GM23338 (cell line): ENCODE measurements at regions not wholly inside any gene's neighbourhood (a gene's known extent, or its start where the extent isn't known, plus 50 kb on each side); places are given as distances from the start of the nearest gene placed in this dataset.

Source experiments
- ATAC-seq: fragments of 200-7000 bp; cut with Tn5 transposase; 3 replicates; pipeline ENCODE4 v1.9.1; 2020
- DNase-seq: peaks from one replicate; pipeline ENCODE4 v3.0.0-alpha.2; 2015; ENCODE audit warnings: low spot score
- H2AFZ ChIP-seq: fragments of 200-600 bp; sonication (generic); 2 replicates; pipeline ENCODE4 v1.8.0; 2016; ENCODE audit warnings: antibody characterized with exemption, mild to moderate bottlenecking, moderate library complexity
- H3F3A ChIP-seq: fragments of 200-600 bp; sonication (generic); replicated peaks from 2 replicates; pipeline ENCODE4 v1.8.0; 2017; ENCODE audit warnings: antibody characterized with exemption, mixed run types, low read depth
- H3K27ac ChIP-seq: fragments of 200-600 bp; sonication (generic); 2 replicates; pipeline ENCODE4 v1.6.1; 2016; ENCODE audit warnings: low read depth
- H3K27me3 ChIP-seq: fragments of 200-600 bp; sonication (generic); 2 replicates; pipeline ENCODE4 v1.8.0; 2016; ENCODE audit warnings: mild to moderate bottlenecking, mixed run types, moderate library complexity; ENCODE audit not compliant: insufficient read depth
- H3K36me3 ChIP-seq: fragments of 200-600 bp; sonication (generic); 2 replicates; pipeline ENCODE4 v1.8.0; 2016; ENCODE audit warnings: mild to moderate bottlenecking; ENCODE audit not compliant: insufficient read depth
- H3K4me1 ChIP-seq: fragments of 200-600 bp; sonication (generic); 2 replicates; pipeline ENCODE4 v1.8.0; 2016; ENCODE audit warnings: mild to moderate bottlenecking, moderate library complexity; ENCODE audit not compliant: insufficient read depth
- H3K4me2 ChIP-seq: fragments of 200-600 bp; sonication (generic); 2 replicates; pipeline ENCODE4 v1.7.1; 2017; ENCODE audit warnings: mixed run types
- H3K4me3 ChIP-seq: fragments of 200-600 bp; sonication (generic); 2 replicates; pipeline ENCODE4 v1.6.1; 2016; ENCODE audit warnings: mixed run types
- H3K79me2 ChIP-seq: fragments of 200-600 bp; sonication (generic); replicated peaks from 2 replicates; pipeline ENCODE4 v1.8.0; 2017; ENCODE audit warnings: mild to moderate bottlenecking; ENCODE audit not compliant: insufficient read depth
- H3K9me2 ChIP-seq: fragments of 200-600 bp; sonication (generic); 2 replicates; pipeline ENCODE4 v1.8.0; 2017; ENCODE audit not compliant: insufficient read depth
- H4K20me1 ChIP-seq: fragments of 200-600 bp; sonication (generic); replicated peaks from 2 replicates; pipeline ENCODE4 v1.8.0; 2017; ENCODE audit warnings: mild to moderate bottlenecking; ENCODE audit not compliant: insufficient read depth
- H3K27ac Mint-ChIP-seq: 2 replicates; pipeline ENCODE4 v1.8.0; 2020; ENCODE audit warnings: inconsistent platforms, mild to moderate bottlenecking, moderate library complexity, mixed read lengths
- H3K27me3 Mint-ChIP-seq: 3 replicates; pipeline ENCODE4 v1.8.0; 2022; ENCODE audit warnings: low read depth, mild to moderate bottlenecking, moderate library complexity, mixed read lengths, inconsistent platforms; ENCODE audit not compliant: insufficient read depth, poor library complexity
- H3K36me3 Mint-ChIP-seq: 3 replicates; pipeline ENCODE4 v1.8.0; 2021; ENCODE audit warnings: low read depth, mild to moderate bottlenecking, inconsistent platforms, moderate library complexity, mixed read lengths
- H3K4me1 Mint-ChIP-seq: 3 replicates; pipeline ENCODE4 v1.8.0; 2020; ENCODE audit warnings: mild to moderate bottlenecking, inconsistent platforms, mixed read lengths
- H3K4me3 Mint-ChIP-seq: 3 replicates; pipeline ENCODE4 v1.8.0; 2021; ENCODE audit warnings: moderate library complexity, mild to moderate bottlenecking, inconsistent platforms, mixed read lengths
- H3K9me3 Mint-ChIP-seq: 3 replicates; pipeline ENCODE4 v1.8.0; 2020; ENCODE audit warnings: moderate library complexity, mild to moderate bottlenecking, inconsistent platforms, mixed read lengths
- CTCF ChIP-seq, 2 experiments: fragments of 200-600 bp in 1 of 2; sonication (generic) in 1 of 2; conservative IDR thresholded peaks; 2 replicates each; pipeline versions ENCODE4 v1.5.1 to v1.6.1; 2016 to 2017; ENCODE audit warnings: antibody characterized with exemption in 2 of 2, low read depth in 2 of 2, mild to moderate bottlenecking in 2 of 2, moderate library complexity in 1 of 2
- ETS1 ChIP-seq: IDR thresholded peaks from 2 replicates; pipeline ENCODE4 v1.6.1; 2016; ENCODE audit warnings: antibody characterized with exemption
- EZH2phosphoT487 ChIP-seq: fragments of 200-600 bp; sonication (generic); IDR thresholded peaks from one replicate; pipeline ENCODE4 v1.8.1; 2018; ENCODE audit warnings: antibody characterized with exemption; ENCODE audit not compliant: unreplicated experiment
- JUNB ChIP-seq: IDR thresholded peaks from one replicate; pipeline ENCODE4 v1.6.1; 2016; ENCODE audit warnings: antibody characterized with exemption; ENCODE audit not compliant: unreplicated experiment
- POLR2AphosphoS5 ChIP-seq: IDR thresholded peaks from 2 replicates; pipeline ENCODE4 v1.6.1; 2016; ENCODE audit warnings: antibody characterized with exemption, low read depth
- REST ChIP-seq: IDR thresholded peaks from one replicate; pipeline ENCODE4 v1.6.1; 2018; ENCODE audit warnings: antibody characterized with exemption; ENCODE audit not compliant: unreplicated experiment
- STAT1 ChIP-seq: IDR thresholded peaks from one replicate; pipeline ENCODE4 v1.6.1; 2016; ENCODE audit warnings: antibody characterized with exemption; ENCODE audit not compliant: unreplicated experiment
- ZNF114 ChIP-seq: fragments of 250-450 bp; sonication (Bioruptor Pico); IDR thresholded peaks from 2 replicates; pipeline ENCODE4 v1.5.0; 2020; ENCODE audit warnings: mild to moderate bottlenecking, moderate library complexity
- ZNF331 ChIP-seq: fragments of 250-450 bp; sonication (Bioruptor Pico); IDR thresholded peaks from 2 replicates; pipeline ENCODE4 v1.5.0; 2020; ENCODE audit warnings: low read depth, mild to moderate bottlenecking, moderate library complexity
- ZNF462 ChIP-seq: fragments of 250-450 bp; sonication (Bioruptor Pico); IDR thresholded peaks from 2 replicates; pipeline ENCODE4 v1.5.0; 2020; ENCODE audit warnings: mild to moderate bottlenecking, moderate library complexity

GRCh38 chr18:78352910-78353309 is 626.7 kb upstream of the SALL3 start:
- no peaks in the 10 kb centered on the region for H3K27me3 ChIP-seq
- H3K27me3 Mint-ChIP-seq, result peaks cover 6% of the 10 kb centered on the region

GRCh38 chr18:78362198-78362597 is 617.4 kb upstream of the SALL3 start:
- no peak overlapping the region for H3K4me3 ChIP-seq
- no peak for TF ChIP-seq REST
- TF ChIP-seq STAT1, result no peak
- TF ChIP-seq EZH2phosphoT487, result no peak
- TF ChIP-seq JUNB, result no peak
- no peak for TF ChIP-seq ZNF114 (CRISPR knock-in tag)
- TF ChIP-seq ETS1, result no peak
- no peak for TF ChIP-seq POLR2AphosphoS5
- no peak for TF ChIP-seq CTCF (conservative IDR thresholded peaks at IDR 0.05; ENCODE audit: low read depth in 2 of 2)
- no peak for TF ChIP-seq ZNF462 (CRISPR knock-in tag)
- no peak for TF ChIP-seq ZNF331 (CRISPR knock-in tag)

More at GRCh38 chr18:78352910-78353309, 626.7 kb upstream of the SALL3 start:
- ATAC-seq (no peak; the same call in 2 of the 3 replicates), DNase-seq (no peak)
- Histone ChIP-seq H2AFZ (no peak overlapping the region), H3K79me2 (no peaks in the 10 kb centered on the region), H3K4me1 (no peaks in the 10 kb centered on the region), H3K9me2 (no peaks in the 10 kb centered on the region), H3K4me3 (no peak overlapping the region), H4K20me1 (no peaks in the 10 kb centered on the region), H3F3A (no peaks in the 10 kb centered on the region), H3K27ac (no peak overlapping the region), H3K4me2 (no peak overlapping the region), H3K36me3 (peaks cover 16% of the 10 kb centered on the region; the same call in 1 of the 2 replicates)
- Mint-ChIP-seq H3K4me3 (no peak overlapping the region), H3K4me1 (no peaks in the 10 kb centered on the region), H3K27ac (no peak overlapping the region), H3K36me3 (peaks cover 29% of the 10 kb centered on the region), H3K9me3 (peaks cover 97% of the 10 kb centered on the region)
- TF ChIP-seq POLR2AphosphoS5, result no peak

More at GRCh38 chr18:78362198-78362597, 617.4 kb upstream of the SALL3 start:
- Histone ChIP-seq H3F3A (no peaks in the 10 kb centered on the region), H3K79me2 (no peaks in the 10 kb centered on the region), H3K27me3 (no peaks in the 10 kb centered on the region), H3K36me3 (peaks cover 10% of the 10 kb centered on the region; the same call in 1 of the 2 replicates), H4K20me1 (no peaks in the 10 kb centered on the region), H3K27ac (no peak overlapping the region), H3K9me2 (no peaks in the 10 kb centered on the region), H2AFZ (no peak overlapping the region), H3K4me2 (no peak overlapping the region), H3K4me1 (no peaks in the 10 kb centered on the region)
- Mint-ChIP-seq H3K9me3 (peaks cover 96% of the 10 kb centered on the region), H3K27ac (no peak overlapping the region), H3K27me3 (peaks cover 3% of the 10 kb centered on the region), H3K4me3 (no peak overlapping the region), H3K4me1 (no peaks in the 10 kb centered on the region; the same call in 2 of the 3 replicates), H3K36me3 (peaks cover 55% of the 10 kb centered on the region)
- DNase-seq (no peak), ATAC-seq (no peak)
